K562 (cell line): ENCODE measurements at regions not wholly inside any gene's neighbourhood (a gene's known extent, or its start where the extent isn't known, plus 50 kb on each side); places are given as distances from the start of the nearest gene placed in this dataset.

Experiments
- CREBBP ChIP-seq: IDR thresholded peaks from one replicate; pipeline ENCODE4 v1.6.1; 2012; ENCODE audit warnings: low read depth, mild to moderate bottlenecking, control low read depth, inconsistent platforms, low read length
- FOXP4 ChIP-seq: sonication (generic); formaldehyde crosslinking; IDR thresholded peaks from 2 replicates; pipeline ENCODE4 v1.8.0; 2022; ENCODE audit warnings: mild to moderate bottlenecking, missing genetic modification reagents, borderline replicate concordance
- HDAC1 ChIP-seq, 2 experiments: fragments of 450-650 bp; IDR thresholded peaks; 2 replicates each; pipeline ENCODE4 v1.6.1; 2016 to 2017; ENCODE audit warnings: inconsistent platforms in 1 of 2, mild to moderate bottlenecking in 1 of 2, moderate library complexity in 1 of 2
- LEF1 ChIP-seq: fragments of 450-650 bp; IDR thresholded peaks from 2 replicates; pipeline ENCODE4 v1.6.1; 2016; ENCODE audit warnings: mild to moderate bottlenecking
- PML ChIP-seq: IDR thresholded peaks from 2 replicates; pipeline ENCODE4 v1.6.1; 2012; ENCODE audit warnings: low read length, inconsistent platforms
- ZFP91 ChIP-seq: sonication (generic); formaldehyde crosslinking; IDR thresholded peaks from 2 replicates; pipeline ENCODE4 v1.8.0; 2022; ENCODE audit warnings: mild to moderate bottlenecking, missing genetic modification reagents
- ZNF174 ChIP-seq: fragments of 250-450 bp; sonication (Bioruptor Pico); IDR thresholded peaks from 2 replicates; pipeline ENCODE4 v1.4.0; 2020; ENCODE audit warnings: mild to moderate bottlenecking
- TF ChIP-seq, protein P1 (sequence below): sonication (generic); formaldehyde crosslinking; IDR thresholded peaks from 2 replicates; pipeline ENCODE4 v1.8.0; 2022; ENCODE audit warnings: missing genetic modification reagents, mild to moderate bottlenecking, borderline replicate concordance

DNA sequence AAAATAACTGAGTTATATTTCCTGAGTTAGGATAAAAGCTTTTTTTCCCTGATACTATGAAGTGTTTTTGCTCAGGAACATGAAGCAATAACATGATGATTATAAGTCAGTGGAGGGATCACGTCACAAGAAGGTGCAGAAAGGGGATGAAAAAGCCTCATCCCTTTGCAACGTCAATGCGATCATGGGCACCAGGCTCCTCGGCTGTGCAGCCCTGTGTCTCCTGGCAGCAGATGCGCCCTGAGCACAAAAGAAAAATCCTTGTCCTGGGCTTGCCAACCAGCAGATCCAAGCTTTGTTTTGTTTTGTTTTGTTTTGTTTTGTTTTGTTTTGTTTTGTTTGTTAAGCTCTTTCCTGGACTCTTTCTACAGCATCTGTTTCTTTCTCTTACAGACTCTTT is 103.5 kb upstream of the PRSS1 start (continued):
- TF ChIP-seq FOXP4 (no peak), LEF1 (no peak), ZFP91 (CRISPR knock-in tag) (no peak), HDAC1 (IDR thresholded peaks at IDR 0.05) (no peak), ZNF174 (CRISPR knock-in tag) (no peak), PML (no peak), CREBBP (no peak)
- TF ChIP-seq, protein P1, sequence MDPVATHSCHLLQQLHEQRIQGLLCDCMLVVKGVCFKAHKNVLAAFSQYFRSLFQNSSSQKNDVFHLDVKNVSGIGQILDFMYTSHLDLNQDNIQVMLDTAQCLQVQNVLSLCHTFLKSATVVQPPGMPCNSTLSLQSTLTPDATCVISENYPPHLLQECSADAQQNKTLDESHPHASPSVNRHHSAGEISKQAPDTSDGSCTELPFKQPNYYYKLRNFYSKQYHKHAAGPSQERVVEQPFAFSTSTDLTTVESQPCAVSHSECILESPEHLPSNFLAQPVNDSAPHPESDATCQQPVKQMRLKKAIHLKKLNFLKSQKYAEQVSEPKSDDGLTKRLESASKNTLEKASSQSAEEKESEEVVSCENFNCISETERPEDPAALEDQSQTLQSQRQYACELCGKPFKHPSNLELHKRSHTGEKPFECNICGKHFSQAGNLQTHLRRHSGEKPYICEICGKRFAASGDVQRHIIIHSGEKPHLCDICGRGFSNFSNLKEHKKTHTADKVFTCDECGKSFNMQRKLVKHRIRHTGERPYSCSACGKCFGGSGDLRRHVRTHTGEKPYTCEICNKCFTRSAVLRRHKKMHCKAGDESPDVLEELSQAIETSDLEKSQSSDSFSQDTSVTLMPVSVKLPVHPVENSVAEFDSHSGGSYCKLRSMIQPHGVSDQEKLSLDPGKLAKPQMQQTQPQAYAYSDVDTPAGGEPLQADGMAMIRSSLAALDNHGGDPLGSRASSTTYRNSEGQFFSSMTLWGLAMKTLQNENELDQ (CRISPR knock-in tag): no peak
